AG09319 (cell line): ENCODE measurements at regions not wholly inside any gene's neighbourhood (a gene's known extent, or its start where the extent isn't known, plus 50 kb on each side); places are given as distances from the start of the nearest gene placed in this dataset.

Experiments used
- DNase-seq: peaks from one replicate; pipeline ENCODE4 v3.0.0-alpha.2; 2010; ENCODE audit warnings: low read depth; ENCODE audit errors: extremely low read depth
- CTCF ChIP-seq: IDR thresholded peaks from 2 replicates; pipeline ENCODE4 v1.5.1; 2011; ENCODE audit warnings: low read depth, mild to moderate bottlenecking, inconsistent platforms, low read length, moderate library complexity

- DNase-seq: no peak
- no peak for TF ChIP-seq CTCF
Measured at GRCh38 chr9:126125577-126125976, 201.1 kb upstream of the MVB12B start.

- no peak for DNase-seq
Measured at GRCh38 chr9:126125992-126126409, 200.6 kb upstream of the MVB12B start.

GRCh38 chr9:126126807-126127206 lies 199.8 kb upstream of the MVB12B start:
- DNase-seq: no peak
- no peak for TF ChIP-seq CTCF

More at GRCh38 chr9:126125992-126126409, 200.6 kb upstream of the MVB12B start:
- no peak for TF ChIP-seq CTCF

GRCh38 chr9:126127591-126127990 lies 199.0 kb upstream of the MVB12B start:
- no peak for TF ChIP-seq CTCF
- no peak for DNase-seq

- no peak for TF ChIP-seq CTCF
- no peak for DNase-seq
Measured at GRCh38 chr9:126128494-126129142, 198.0 kb upstream of the MVB12B start.

- no peak for TF ChIP-seq CTCF
- no peak for DNase-seq
Measured at GRCh38 chr9:126131066-126132010, 195.3 kb upstream of the MVB12B start.

GRCh38 chr9:126132746-126133145 lies 193.9 kb upstream of the MVB12B start:
- TF ChIP-seq CTCF: no peak
- DNase-seq: no peak
